HepG2 (cell line): ENCODE measurements at regions not wholly inside any gene's neighbourhood (a gene's known extent, or its start where the extent isn't known, plus 50 kb on each side); places are given as distances from the start of the nearest gene placed in this dataset.

Source experiments
- ATAC-seq: fragments of 200-7000 bp; cut with Tn5 transposase; 3 replicates; pipeline ENCODE4 v1.9.1; 2020; ENCODE audit warnings: mild to moderate bottlenecking, moderate library complexity
- BruUV-seq: library from RNA; stranded (reverse); fragments of 400-500 nt; replicated peaks from 2 replicates; lab custom pipeline; 2021; lab: Mats Ljungman, UMichigan
- CTCF ChIA-PET: fragments of 300-600 bp; formaldehyde crosslinking; extraction: SDS; loops from one replicate; lab custom pipeline; 2021; ENCODE audit warnings: low total read pairs, inconsistent platforms, low intra/inter-chr PET ratio; lab: Yijun Ruan, JAX
- POLR2A ChIA-PET: fragments of 350-600 bp; sonication (Branson Sonifier 250); formaldehyde crosslinking; loops from one replicate; lab custom pipeline; 2020; ENCODE audit warnings: antibody characterized with exemption, inconsistent platforms; lab: Yijun Ruan, JAX
- DNase-seq: peaks from one replicate; pipeline ENCODE4 v3.0.0-alpha.2; 2015; ENCODE audit warnings: low spot score
- FAIRE-seq: peaks from 3 replicates; lab custom pipeline; 2011; peaks lifted over from hg19 to GRCh38; lab: Jason Lieb, UNC
- H2AFZ ChIP-seq: one replicate; pipeline ENCODE4 v1.6.1; 2011; ENCODE audit warnings: low read length, inconsistent platforms
- H3K27ac ChIP-seq: fragments of 300-600 bp; 3 replicates; pipeline ENCODE4 v1.8.0; 2011; ENCODE audit warnings: mixed run types, mild to moderate bottlenecking, mixed read lengths, low read length, inconsistent platforms; ENCODE audit not compliant: insufficient read depth; ENCODE audit errors: extremely low read length
- H3K27me3 ChIP-seq, 2 experiments: fragments of 200-600 bp in 1 of 2; 2 replicates in 1 of 2; 3 replicates in 1 of 2; pipeline versions ENCODE4 v1.6.0 to v1.8.0; 2011; ENCODE audit warnings: low read length in 2 of 2, mild to moderate bottlenecking in 2 of 2, moderate library complexity in 2 of 2, inconsistent platforms in 1 of 2; ENCODE audit not compliant: insufficient read depth in 2 of 2, control insufficient read depth in 1 of 2
- H3K36me3 ChIP-seq, 2 experiments: fragments of 200-600 bp in 1 of 2; replicated peaks in 1 of 2; 2 replicates in 1 of 2; 3 replicates in 1 of 2; pipeline versions ENCODE4 v1.5.1 to v1.8.0; 2011; ENCODE audit warnings: low read length in 2 of 2, inconsistent platforms in 1 of 2; ENCODE audit not compliant: insufficient read depth in 2 of 2, control insufficient read depth in 1 of 2
- H3K4me1 ChIP-seq: 2 replicates; pipeline ENCODE4 v1.5.1; 2012; ENCODE audit warnings: low read length, inconsistent platforms; ENCODE audit not compliant: insufficient read depth
- H3K4me2 ChIP-seq: 2 replicates; pipeline ENCODE4 v1.6.0; 2011; ENCODE audit warnings: low read depth, low read length, inconsistent platforms
- H3K4me3 ChIP-seq, 3 experiments: fragments of 200-600 bp in 1 of 3; sonication (generic), shearing (Covaris generic) in 1 of 3; replicated peaks in 1 of 3; 2 replicates each; pipeline ENCODE4 v1.5.1; 2011 to 2016; ENCODE audit warnings: low read length in 3 of 3, inconsistent platforms in 2 of 3, low read depth in 2 of 3, mild to moderate bottlenecking in 2 of 3, control low read depth in 1 of 3, mixed read lengths in 1 of 3; ENCODE audit not compliant: insufficient read depth in 1 of 3
- H3K79me2 ChIP-seq: one replicate; pipeline ENCODE4 v1.6.1; 2011; ENCODE audit warnings: low read length, inconsistent platforms; ENCODE audit not compliant: insufficient read depth
- H3K9ac ChIP-seq: 2 replicates; pipeline ENCODE4 v1.6.0; 2011; ENCODE audit warnings: mild to moderate bottlenecking, low read depth, low read length, inconsistent platforms; ENCODE audit not compliant: insufficient read depth
- H3K9me3 ChIP-seq: 2 replicates; pipeline ENCODE4 v1.5.1; 2012; ENCODE audit warnings: mild to moderate bottlenecking, low read length
- H4K20me1 ChIP-seq: 2 replicates; pipeline ENCODE4 v1.6.0; 2011; ENCODE audit warnings: inconsistent platforms, mild to moderate bottlenecking, low read length, moderate library complexity; ENCODE audit not compliant: insufficient read depth
- ATF3 ChIP-seq: sonication (generic); formaldehyde crosslinking; IDR thresholded peaks from 2 replicates; pipeline ENCODE4 v1.4.0; 2020; ENCODE audit warnings: missing genetic modification reagents
- BHLHE40 ChIP-seq: IDR thresholded peaks from 2 replicates; pipeline ENCODE4 v1.6.1; 2011; ENCODE audit warnings: low read length, improper control_type of control experiment
- CREB1 ChIP-seq, 2 experiments: fragments of 450-650 bp in 1 of 2; IDR thresholded peaks; 2 replicates each; pipeline ENCODE4 v1.6.1; 2016 to 2017; ENCODE audit warnings: control low read depth in 1 of 2, mild to moderate bottlenecking in 1 of 2, missing compliant biosample characterization in 1 of 2, missing genetic modification characterization in 1 of 2
- HNRNPLL ChIP-seq: fragments of 200-400 bp; formaldehyde crosslinking; IDR thresholded peaks from 2 replicates; pipeline ENCODE4 v1.6.1; 2017; ENCODE audit warnings: mild to moderate bottlenecking, low read depth, low read length; ENCODE audit not compliant: poor library complexity, severe bottlenecking
- ZFX ChIP-seq: sonication (generic); formaldehyde crosslinking; IDR thresholded peaks from 2 replicates; pipeline ENCODE4 v1.4.0; 2020; ENCODE audit warnings: mild to moderate bottlenecking, low read depth, missing genetic modification reagents, moderate library complexity
- ZNF530 ChIP-seq: sonication (generic); formaldehyde crosslinking; IDR thresholded peaks from 2 replicates; pipeline ENCODE4 v1.5.0; 2020; ENCODE audit warnings: low read depth, mild to moderate bottlenecking, missing genetic modification reagents
- ZNF687 ChIP-seq: sonication (generic); formaldehyde crosslinking; IDR thresholded peaks from 2 replicates; pipeline ENCODE4 v1.5.1; 2020; ENCODE audit warnings: mild to moderate bottlenecking, missing genetic modification reagents, moderate library complexity
- WGBS: methylation state at CpG from one replicate; pipeline ENCODE4 v1.1.6; 2017; ENCODE audit warnings: low lambda C conversion rate; 5-methylcytosine and 5-hydroxymethylcytosine counted together
- in situ Hi-C: cut with HindIII; loops from 2 replicates; pipeline ENCODE4 v1.10.0; 2017; ENCODE audit warnings: low pct_unique_long_range_greater_than_20kb; ENCODE audit not compliant: extremely low pct_ligation_motif_present
- intact Hi-C: fragments of 100-400 bp; cut with micrococcal nuclease; formaldehyde crosslinking; loops from one replicate; pipeline ENCODE4 v1.10.0; 2022; ENCODE audit not compliant: unreplicated experiment

GRCh38 chr2:11102956-11103860 lies 52.1 kb upstream of the SLC66A3 start:
- BruUV-seq: no TSS peak
- H2AFZ ChIP-seq: no peak overlapping the region
- CTCF ChIA-PET: no interaction called here
- ATAC-seq: peak; percentile 24
- peaks cover 13 to 70% of the 10 kb centered on the region in 2 experiments; a peak in 4 of 5 replicates for H3K27me3 ChIP-seq
- FAIRE-seq: no peak
- TF ChIP-seq ZNF530 (CRISPR knock-in tag): no peak
- no peak for TF ChIP-seq HNRNPLL
- TF ChIP-seq BHLHE40: no peak
- no peak for TF ChIP-seq ATF3
- TF ChIP-seq ZNF687 (CRISPR knock-in tag): 0 out of 2 replicates have a peak, but pooled peaks have one; percentile 9
- no peak for TF ChIP-seq CREB1 (IDR thresholded peaks at IDR 0.05)
- no peak for TF ChIP-seq CREB1 (CRISPR knock-in tag; IDR thresholded peaks at IDR 0.05)
- TF ChIP-seq ZFX (CRISPR knock-in tag): no peak
- TF ChIP-seq, all 625 proteins: peak for 1
- Histone ChIP-seq H3K9me3 (no peaks in the 10 kb centered on the region), H3K79me2 (no peaks in the 10 kb centered on the region), H3K4me3 (no peak overlapping the region), H3K4me1 (no peaks in the 10 kb centered on the region), H3K9ac (no peak overlapping the region), H3K27ac (no peak overlapping the region), H3K4me2 (no peak overlapping the region), H3K36me3 (no peaks in the 10 kb centered on the region), H4K20me1 (no peaks in the 10 kb centered on the region)
- WGBS: 35% methylated on average over 13 of the region's 25 CpGs
- intact Hi-C loops (no loop called here), in situ Hi-C loops (no loop called here)
- POLR2A ChIA-PET: no interaction called here
- no peak for DNase-seq
